Peyer's patch (tissue), 4 donors: ENCODE measurements at regions not wholly inside any gene's neighbourhood (a gene's known extent, or its start where the extent isn't known, plus 50 kb on each side); places are given as distances from the start of the nearest gene placed in this dataset.
"Not testable (repeated sequence)": the region's sequence is repeated elsewhere in the genome, so short reads cannot be mapped to it uniquely, and the experiment has no call there.

Source experiments
- CTCF ChIP-seq, 6 experiments: fragments of 450-650 bp in 4 of 6; fragments of 200-600 bp in 2 of 6; sonication (generic) in 1 of 6; IDR thresholded peaks; one replicate each; pipeline ENCODE4 v1.5.1; 2017 to 2019; ENCODE audit warnings: antibody characterized with exemption in 6 of 6, mild to moderate bottlenecking in 3 of 6, moderate library complexity in 1 of 6
- POLR2A ChIP-seq, 2 donors: fragments of 450-650 bp; IDR thresholded peaks; one replicate each; pipeline ENCODE4 v1.5.1; 2017; ENCODE audit warnings: antibody characterized with exemption in 2 of 2, mild to moderate bottlenecking in 2 of 2, moderate library complexity in 2 of 2

- not testable (repeated sequence) for TF ChIP-seq CTCF, POLR2A (IDR thresholded peaks at IDR 0.05)
Measured at GRCh38 chr7:103981-104380, 88.4 kb upstream of the FAM20C start.
